ENCODE measurements at regions not wholly inside any gene's neighbourhood (a gene's known extent, or its start where the extent isn't known, plus 50 kb on each side); places are given as distances from the start of the nearest gene placed in this dataset.
"Not testable (repeated sequence)": the region's sequence is repeated elsewhere in the genome, so short reads cannot be mapped to it uniquely, and the experiment has no call there.

DNA sequence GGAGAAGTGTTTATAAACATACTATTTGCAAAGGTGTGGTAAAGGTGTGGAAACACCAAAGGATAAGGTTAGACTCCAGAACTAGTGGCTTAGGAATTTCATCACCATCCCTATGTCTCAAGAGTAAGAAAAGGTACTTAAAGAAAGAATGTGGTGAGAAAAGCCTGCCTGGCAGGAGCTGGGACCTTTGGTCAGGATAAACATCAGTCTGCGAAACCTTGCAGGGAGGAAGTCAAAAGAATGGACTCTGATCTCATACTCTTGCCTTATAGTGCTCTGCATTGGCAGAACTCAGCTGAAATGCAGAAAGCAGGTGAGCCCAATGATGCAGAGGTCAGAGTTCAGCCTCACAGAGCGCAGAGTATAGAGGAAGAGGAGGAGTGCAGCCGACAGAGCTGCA is 97.2 kb upstream of the NR3C2 start:
- no peak overlapping the region for H3K27ac ChIP-seq (ENCODE audit: low read depth, low read length)
- no peaks in the 10 kb centered on the region for H3K27me3 ChIP-seq (ENCODE audit: control insufficient read depth, insufficient read depth, low read length)
- no peak overlapping the region for H3K4me3 ChIP-seq (ENCODE audit: low read length)
- no peaks in the 10 kb centered on the region for H3K4me1 ChIP-seq (ENCODE audit: control insufficient read depth, insufficient read depth, low read length)
- no peaks in the 10 kb centered on the region for H3K36me3 ChIP-seq (ENCODE audit: control insufficient read depth, insufficient read depth, low read length)
- no peak overlapping the region for H3K9ac ChIP-seq (ENCODE audit: low read length)

DNA sequence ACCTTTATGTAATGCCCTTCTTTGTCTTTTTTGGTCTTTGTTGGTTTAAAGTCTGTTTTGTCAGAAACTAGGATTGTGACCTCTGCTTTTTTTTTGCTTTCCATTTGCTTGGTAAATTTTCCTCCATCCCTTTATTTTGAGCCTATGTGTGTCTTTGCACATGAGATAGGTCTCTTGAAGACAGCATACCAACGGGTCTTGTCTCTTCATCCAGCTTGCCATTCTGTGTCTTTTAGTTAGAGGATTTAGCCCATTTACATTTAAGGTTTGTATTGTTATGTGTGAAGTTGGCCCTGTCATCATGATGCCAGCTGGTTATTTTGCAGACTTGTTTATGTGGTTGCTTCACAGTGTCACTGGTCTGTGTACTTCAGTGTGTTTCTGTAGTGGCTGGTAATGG is 91.6 kb upstream of the NR3C2 start:
- not testable (repeated sequence) for H3K9ac ChIP-seq (ENCODE audit: low read length); H3K4me3 ChIP-seq (ENCODE audit: low read length); H3K27ac ChIP-seq (ENCODE audit: low read depth, low read length); H3K36me3 ChIP-seq (ENCODE audit: control insufficient read depth, insufficient read depth, low read length); H3K27me3 ChIP-seq (ENCODE audit: control insufficient read depth, insufficient read depth, low read length); H3K4me1 ChIP-seq (ENCODE audit: control insufficient read depth, insufficient read depth, low read length)

DNA sequence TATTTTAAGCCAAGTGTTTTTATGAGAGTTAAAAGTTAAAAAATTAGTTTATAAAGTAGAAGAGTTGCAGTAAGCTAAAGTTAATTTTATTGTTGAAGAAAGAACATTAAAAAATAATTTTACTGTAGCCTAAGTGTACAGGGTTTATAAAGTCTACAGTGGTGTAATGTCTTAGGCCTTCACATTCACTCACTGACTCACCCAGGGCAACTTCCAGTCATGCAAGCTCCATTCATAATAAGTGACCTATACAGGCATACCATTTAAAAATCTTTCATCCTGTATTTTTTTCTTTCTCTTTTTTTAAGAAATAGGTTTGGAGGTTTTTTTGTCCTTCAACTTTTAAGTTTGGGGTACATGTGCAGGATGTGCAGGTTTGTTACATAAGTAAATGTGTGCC is 87.9 kb upstream of the NR3C2 start:
- H3K4me1 ChIP-seq (ENCODE audit: control insufficient read depth, insufficient read depth, low read length) = no peaks in the 10 kb centered on the region
- H3K9ac ChIP-seq (ENCODE audit: low read length) = no peak overlapping the region
- H3K36me3 ChIP-seq (ENCODE audit: control insufficient read depth, insufficient read depth, low read length) = no peaks in the 10 kb centered on the region
- no peak overlapping the region for H3K27ac ChIP-seq (ENCODE audit: low read depth, low read length)
- H3K4me3 ChIP-seq (ENCODE audit: low read length) = no peak overlapping the region
- H3K27me3 ChIP-seq (ENCODE audit: control insufficient read depth, insufficient read depth, low read length) = no peaks in the 10 kb centered on the region

- H3K27ac ChIP-seq (ENCODE audit: low read depth, low read length) = no peak overlapping the region
- no peak overlapping the region for H3K4me3 ChIP-seq (ENCODE audit: low read length)
- H3K4me1 ChIP-seq (ENCODE audit: control insufficient read depth, insufficient read depth, low read length) = no peaks in the 10 kb centered on the region
- no peak overlapping the region for H3K9ac ChIP-seq (ENCODE audit: low read length)
- no peaks in the 10 kb centered on the region for H3K36me3 ChIP-seq (ENCODE audit: control insufficient read depth, insufficient read depth, low read length)
- H3K27me3 ChIP-seq (ENCODE audit: control insufficient read depth, insufficient read depth, low read length) = no peaks in the 10 kb centered on the region
Observed at GRCh38 chr4:148527571-148527970, 85.4 kb upstream of the NR3C2 start.

DNA sequence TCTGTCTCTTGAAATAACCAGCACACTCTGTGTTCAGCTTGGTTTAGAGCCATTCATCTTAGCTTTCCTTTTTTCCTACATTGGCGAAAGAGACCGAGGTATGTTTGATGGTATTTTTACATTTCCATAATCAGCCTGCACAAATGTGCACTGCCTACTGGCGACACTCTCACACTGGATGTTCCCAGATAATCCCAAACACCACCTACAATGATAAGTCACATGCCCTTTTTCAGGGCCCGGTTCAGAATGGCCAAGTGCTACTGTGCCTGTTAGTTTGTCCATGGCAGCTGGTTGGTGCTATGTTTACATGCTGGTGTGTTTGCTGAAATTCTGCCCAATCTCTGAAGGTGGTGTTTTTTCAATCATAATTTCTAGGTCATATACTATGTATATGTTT is 80.8 kb upstream of the NR3C2 start:
- H3K4me3 ChIP-seq (ENCODE audit: low read length) = no peak overlapping the region
- no peaks in the 10 kb centered on the region for H3K27me3 ChIP-seq (ENCODE audit: control insufficient read depth, insufficient read depth, low read length)
- no peak overlapping the region for H3K9ac ChIP-seq (ENCODE audit: low read length)
- H3K27ac ChIP-seq (ENCODE audit: low read depth, low read length) = no peak overlapping the region
- no peaks in the 10 kb centered on the region for H3K4me1 ChIP-seq (ENCODE audit: control insufficient read depth, insufficient read depth, low read length)
- no peaks in the 10 kb centered on the region for H3K36me3 ChIP-seq (ENCODE audit: control insufficient read depth, insufficient read depth, low read length)

GRCh38 chr4:148515248-148515647 is 73.0 kb upstream of the NR3C2 start:
- no peak overlapping the region for H3K27ac ChIP-seq (ENCODE audit: low read depth, low read length)
- H3K36me3 ChIP-seq (ENCODE audit: control insufficient read depth, insufficient read depth, low read length) = no peaks in the 10 kb centered on the region
- H3K4me1 ChIP-seq (ENCODE audit: control insufficient read depth, insufficient read depth, low read length) = no peaks in the 10 kb centered on the region

DNA sequence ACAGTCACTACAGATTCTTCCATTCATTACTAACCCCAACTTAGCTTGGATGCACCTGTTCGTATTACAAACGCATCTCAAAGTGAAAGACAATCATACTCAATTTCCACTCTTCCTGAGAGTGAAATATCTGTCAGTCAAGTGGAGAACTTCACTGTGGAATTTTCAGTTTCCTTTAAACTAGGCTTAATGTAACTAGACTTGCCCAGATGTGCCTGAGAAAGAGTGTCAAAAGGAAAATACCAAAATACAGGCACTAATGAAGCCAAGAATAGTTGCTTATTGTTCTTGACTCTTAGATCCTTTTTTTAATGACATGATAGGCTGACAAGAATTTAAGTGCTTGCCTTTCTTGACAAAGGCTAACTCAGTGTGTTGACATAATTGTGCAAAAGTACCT is 72.4 kb upstream of the NR3C2 start:
- no peaks in the 10 kb centered on the region for H3K4me1 ChIP-seq (ENCODE audit: control insufficient read depth, insufficient read depth, low read length)
- H3K27ac ChIP-seq (ENCODE audit: low read depth, low read length) = no peak overlapping the region
- no peak overlapping the region for H3K9ac ChIP-seq (ENCODE audit: low read length)
- no peak overlapping the region for H3K4me3 ChIP-seq (ENCODE audit: low read length)
- H3K27me3 ChIP-seq (ENCODE audit: control insufficient read depth, insufficient read depth, low read length) = no peaks in the 10 kb centered on the region
- H3K36me3 ChIP-seq (ENCODE audit: control insufficient read depth, insufficient read depth, low read length) = no peaks in the 10 kb centered on the region

More at GRCh38 chr4:148515248-148515647, 73.0 kb upstream of the NR3C2 start:
- no peak overlapping the region for H3K4me3 ChIP-seq (ENCODE audit: low read length)
- H3K9ac ChIP-seq (ENCODE audit: low read length) = no peak overlapping the region
- no peaks in the 10 kb centered on the region for H3K27me3 ChIP-seq (ENCODE audit: control insufficient read depth, insufficient read depth, low read length)

GRCh38 chr4:148514041-148514440 is 71.8 kb upstream of the NR3C2 start:
- no peaks in the 10 kb centered on the region for H3K36me3 ChIP-seq (ENCODE audit: control insufficient read depth, insufficient read depth, low read length)
- no peaks in the 10 kb centered on the region for H3K27me3 ChIP-seq (ENCODE audit: control insufficient read depth, insufficient read depth, low read length)
- no peak overlapping the region for H3K9ac ChIP-seq (ENCODE audit: low read length)
- H3K4me3 ChIP-seq (ENCODE audit: low read length) = no peak overlapping the region
- H3K4me1 ChIP-seq (ENCODE audit: control insufficient read depth, insufficient read depth, low read length) = no peaks in the 10 kb centered on the region
- no peak overlapping the region for H3K27ac ChIP-seq (ENCODE audit: low read depth, low read length)

GRCh38 chr4:148510211-148510610 is 68.0 kb upstream of the NR3C2 start:
- H3K4me3 ChIP-seq (ENCODE audit: low read length) = no peak overlapping the region
- no peaks in the 10 kb centered on the region for H3K4me1 ChIP-seq (ENCODE audit: control insufficient read depth, insufficient read depth, low read length)
- no peaks in the 10 kb centered on the region for H3K36me3 ChIP-seq (ENCODE audit: control insufficient read depth, insufficient read depth, low read length)
- H3K27ac ChIP-seq (ENCODE audit: low read depth, low read length) = no peak overlapping the region
- no peaks in the 10 kb centered on the region for H3K27me3 ChIP-seq (ENCODE audit: control insufficient read depth, insufficient read depth, low read length)
- no peak overlapping the region for H3K9ac ChIP-seq (ENCODE audit: low read length)

GRCh38 chr4:148503681-148504080 is 61.5 kb upstream of the NR3C2 start:
- no peak overlapping the region for H3K4me3 ChIP-seq (ENCODE audit: low read length)
- H3K4me1 ChIP-seq (ENCODE audit: control insufficient read depth, insufficient read depth, low read length) = no peaks in the 10 kb centered on the region
- H3K9ac ChIP-seq (ENCODE audit: low read length) = no peak overlapping the region
- H3K27ac ChIP-seq (ENCODE audit: low read depth, low read length) = no peak overlapping the region
- no peaks in the 10 kb centered on the region for H3K27me3 ChIP-seq (ENCODE audit: control insufficient read depth, insufficient read depth, low read length)
- H3K36me3 ChIP-seq (ENCODE audit: control insufficient read depth, insufficient read depth, low read length) = no peaks in the 10 kb centered on the region

GRCh38 chr4:148497258-148497657 is 55.0 kb upstream of the NR3C2 start:
- no peaks in the 10 kb centered on the region for H3K4me1 ChIP-seq (ENCODE audit: control insufficient read depth, insufficient read depth, low read length)
- H3K4me3 ChIP-seq (ENCODE audit: low read length) = no peak overlapping the region
- H3K27ac ChIP-seq (ENCODE audit: low read depth, low read length) = no peak overlapping the region
- no peak overlapping the region for H3K9ac ChIP-seq (ENCODE audit: low read length)
- no peaks in the 10 kb centered on the region for H3K27me3 ChIP-seq (ENCODE audit: control insufficient read depth, insufficient read depth, low read length)
- H3K36me3 ChIP-seq (ENCODE audit: control insufficient read depth, insufficient read depth, low read length) = no peaks in the 10 kb centered on the region

GRCh38 chr4:148495463-148495862 is 53.2 kb upstream of the NR3C2 start:
- H3K36me3 ChIP-seq (ENCODE audit: control insufficient read depth, insufficient read depth, low read length) = no peaks in the 10 kb centered on the region
- no peak overlapping the region for H3K27ac ChIP-seq (ENCODE audit: low read depth, low read length)
- no peaks in the 10 kb centered on the region for H3K27me3 ChIP-seq (ENCODE audit: control insufficient read depth, insufficient read depth, low read length)
- no peaks in the 10 kb centered on the region for H3K4me1 ChIP-seq (ENCODE audit: control insufficient read depth, insufficient read depth, low read length)
- no peak overlapping the region for H3K9ac ChIP-seq (ENCODE audit: low read length)
- H3K4me3 ChIP-seq (ENCODE audit: low read length) = no peak overlapping the region
